ENCODE measurements at regions not wholly inside any gene's neighbourhood (a gene's known extent, or its start where the extent isn't known, plus 50 kb on each side); places are given as distances from the start of the nearest gene placed in this dataset.
A peak's percentile ranks its signal among the peaks of the same experiment; 100 is the strongest.

- Mint-ChIP-seq H3K36me3 (no peaks in the 10 kb centered on the region), H3K4me3 (no peak overlapping the region), H3K4me1 (peaks cover 0 to 3% (median 0%) of the 10 kb centered on the region in 4 donors), H3K27me3 (no peaks in the 10 kb centered on the region), H3K27ac (no peak overlapping the region), H3K9me3 (peaks cover 0 to 45% (median 19%) of the 10 kb centered on the region in 7 donors)
- no peak overlapping the region for H3K4me3 ChIP-seq (ENCODE audit: low read depth, low read length)
- no peaks in the 10 kb centered on the region for H3K27me3 ChIP-seq (ENCODE audit: control insufficient read depth, insufficient read depth, low read length)
- H3K9me3 ChIP-seq (ENCODE audit: control insufficient read depth in 2 of 2, low read length in 2 of 2): peaks cover 8 to 14% of the 10 kb centered on the region in 2 experiments
- DNase-seq: no peak
- H3K4me1 ChIP-seq (ENCODE audit: control insufficient read depth, insufficient read depth, low read length, poor library complexity, severe bottlenecking): no peaks in the 10 kb centered on the region
- H3K27ac ChIP-seq (ENCODE audit: insufficient read depth, low read length, poor library complexity, severe bottlenecking): no peak overlapping the region
- H3K36me3 ChIP-seq (ENCODE audit: control insufficient read depth, insufficient read depth, low read length): no peaks in the 10 kb centered on the region
- ATAC-seq (ENCODE audit: low read depth in 2 of 2): no peak
Measured at GRCh38 chr5:71825992-71826391, 106.9 kb downstream of the CARTPT start.

DNA sequence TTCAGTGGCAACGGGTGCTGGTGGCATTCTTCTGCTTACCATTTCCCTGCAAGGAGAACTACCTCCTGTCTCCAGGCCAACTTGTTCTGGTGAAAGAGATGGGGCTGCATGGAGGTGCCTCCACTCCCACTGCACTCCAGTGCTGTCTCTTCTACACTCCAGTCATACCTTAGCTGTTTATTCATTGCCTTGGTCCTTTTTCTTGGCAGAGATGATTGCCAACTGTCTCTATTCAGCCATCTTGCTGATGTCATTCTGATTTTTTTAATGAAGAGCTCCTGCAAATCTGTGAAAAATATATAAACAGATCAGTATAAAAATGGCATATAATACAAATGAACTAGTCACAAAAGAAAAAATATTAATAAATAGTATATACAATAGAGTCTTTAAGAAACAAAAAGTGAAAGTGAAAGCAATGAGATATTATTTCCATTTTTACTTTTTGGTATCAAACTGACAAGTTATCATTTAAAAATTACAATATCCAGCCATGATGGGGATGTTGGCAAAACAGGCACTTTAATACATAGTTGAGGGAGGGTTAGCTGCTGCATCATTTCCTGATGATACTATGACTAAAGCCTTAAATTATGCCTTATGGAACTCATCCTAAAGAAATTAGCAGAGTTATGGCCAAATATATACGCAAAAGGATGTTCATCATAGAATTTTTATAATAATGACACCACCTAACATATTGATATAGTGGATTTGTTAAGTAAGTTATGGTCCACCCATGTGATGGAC lies 109.4 kb downstream of the CARTPT start:
- no peaks in the 10 kb centered on the region for H3K27me3 Mint-ChIP-seq
- no peak overlapping the region for H3K4me3 Mint-ChIP-seq
- H3K36me3 Mint-ChIP-seq: no peaks in the 10 kb centered on the region
- Histone ChIP-seq H3K27me3 (ENCODE audit: control insufficient read depth, insufficient read depth, low read length) (no peaks in the 10 kb centered on the region), H3K36me3 (ENCODE audit: control insufficient read depth, insufficient read depth, low read length) (no peaks in the 10 kb centered on the region), H3K4me3 (ENCODE audit: low read depth, low read length) (no peak overlapping the region), H3K9me3 (ENCODE audit: control insufficient read depth in 2 of 2, low read length in 2 of 2) (peaks cover 8 to 14% of the 10 kb centered on the region in 2 experiments), H3K4me1 (ENCODE audit: control insufficient read depth, insufficient read depth, low read length, poor library complexity, severe bottlenecking) (no peaks in the 10 kb centered on the region), H3K27ac (ENCODE audit: insufficient read depth, low read length, poor library complexity, severe bottlenecking) (no peak overlapping the region)
- DNase-seq (peak in 1 of 3 donors; percentile 3), ATAC-seq (ENCODE audit: low read depth in 2 of 2) (no peak)
- no peak overlapping the region for H3K27ac Mint-ChIP-seq
- H3K9me3 Mint-ChIP-seq: peaks cover 0 to 29% (median 16%) of the 10 kb centered on the region in 7 donors
- peaks cover 0 to 3% (median 0%) of the 10 kb centered on the region in 4 donors for H3K4me1 Mint-ChIP-seq

DNA sequence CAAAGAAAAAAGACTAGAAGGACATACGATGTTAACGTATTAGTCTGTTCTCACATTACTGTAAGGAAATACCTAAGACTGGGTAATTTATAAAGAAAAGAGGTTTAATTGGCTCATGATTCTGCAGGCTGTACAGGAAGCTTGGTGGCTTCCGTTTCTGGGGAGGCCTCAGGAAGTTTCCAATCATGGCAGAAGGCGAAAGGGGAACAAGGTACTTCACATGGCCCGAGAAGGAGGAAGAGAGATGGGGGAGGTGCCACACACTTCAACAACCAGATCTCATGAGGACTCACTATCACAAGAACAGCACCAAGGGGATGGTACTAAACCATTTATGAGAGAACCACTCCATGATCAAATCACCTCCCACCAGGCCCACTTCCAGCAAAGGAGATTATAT lies 110.1 kb downstream of the CARTPT start:
- Histone ChIP-seq H3K27ac (ENCODE audit: insufficient read depth, low read length, poor library complexity, severe bottlenecking) (no peak overlapping the region), H3K9me3 (ENCODE audit: control insufficient read depth in 2 of 2, low read length in 2 of 2) (peaks cover 8 to 14% of the 10 kb centered on the region in 2 experiments), H3K4me3 (ENCODE audit: low read depth, low read length) (no peak overlapping the region), H3K4me1 (ENCODE audit: control insufficient read depth, insufficient read depth, low read length, poor library complexity, severe bottlenecking) (no peaks in the 10 kb centered on the region), H3K36me3 (ENCODE audit: control insufficient read depth, insufficient read depth, low read length) (no peaks in the 10 kb centered on the region), H3K27me3 (ENCODE audit: control insufficient read depth, insufficient read depth, low read length) (no peaks in the 10 kb centered on the region)
- Mint-ChIP-seq H3K4me3 (no peak overlapping the region), H3K4me1 (peaks cover 0 to 3% (median 0%) of the 10 kb centered on the region in 4 donors), H3K27ac (no peak overlapping the region), H3K9me3 (peaks cover 0 to 24% (median 13%) of the 10 kb centered on the region in 7 donors), H3K27me3 (no peaks in the 10 kb centered on the region), H3K36me3 (no peaks in the 10 kb centered on the region)
- ATAC-seq (ENCODE audit: low read depth in 2 of 2): no peak
- no peak for DNase-seq

DNA sequence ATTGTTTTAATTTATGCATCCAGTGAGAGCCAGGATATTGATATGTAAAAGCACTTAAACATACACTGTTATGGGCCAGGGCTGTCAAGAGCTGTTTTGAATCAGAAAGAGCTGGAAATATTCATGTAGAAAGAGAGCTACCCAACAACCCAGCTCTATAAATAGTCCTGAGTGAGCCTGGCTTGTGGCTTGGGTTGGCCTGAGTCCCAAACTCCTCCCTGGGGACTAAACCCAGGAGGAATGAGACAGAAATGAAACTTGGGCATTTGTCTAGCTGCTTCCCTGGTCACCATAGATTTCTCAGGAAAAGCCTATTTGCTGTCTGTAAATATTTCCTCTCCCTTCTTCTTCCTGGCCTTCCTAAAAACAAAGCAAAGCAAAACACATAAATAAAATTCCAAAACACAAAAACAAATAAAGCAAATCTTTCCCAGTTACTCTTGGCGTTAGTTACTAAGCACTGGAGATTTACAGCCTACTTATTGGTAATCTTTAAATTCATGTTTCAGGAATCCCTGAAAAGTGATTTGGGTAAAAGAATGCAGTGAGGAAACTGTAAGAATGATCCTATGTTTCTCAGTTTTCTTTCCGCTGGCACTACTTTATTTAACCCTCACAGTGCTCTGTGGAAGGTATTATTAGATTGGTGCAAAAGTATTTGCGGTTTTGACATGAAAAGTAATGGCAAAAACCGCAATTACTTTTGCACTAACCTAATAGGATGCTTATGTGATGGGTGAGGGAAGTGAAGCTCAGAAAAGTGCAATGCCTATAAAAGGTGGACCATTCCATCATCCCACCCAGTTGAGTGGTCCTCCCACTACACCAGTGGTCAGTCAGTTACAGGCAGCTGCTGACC lies 111.8 kb downstream of the CARTPT start:
- Histone ChIP-seq H3K36me3 (ENCODE audit: control insufficient read depth, insufficient read depth, low read length) (no peaks in the 10 kb centered on the region), H3K27me3 (ENCODE audit: control insufficient read depth, insufficient read depth, low read length) (no peaks in the 10 kb centered on the region), H3K27ac (ENCODE audit: insufficient read depth, low read length, poor library complexity, severe bottlenecking) (no peak overlapping the region), H3K4me3 (ENCODE audit: low read depth, low read length) (no peak overlapping the region), H3K9me3 (ENCODE audit: control insufficient read depth in 2 of 2, low read length in 2 of 2) (peaks cover 8 to 9% of the 10 kb centered on the region in 2 experiments), H3K4me1 (ENCODE audit: control insufficient read depth, insufficient read depth, low read length, poor library complexity, severe bottlenecking) (no peaks in the 10 kb centered on the region)
- Mint-ChIP-seq H3K9me3 (peaks cover 0 to 16% (median 9%) of the 10 kb centered on the region in 7 donors), H3K27me3 (no peaks in the 10 kb centered on the region), H3K4me3 (no peak overlapping the region), H3K27ac (no peak overlapping the region), H3K36me3 (no peaks in the 10 kb centered on the region), H3K4me1 (peaks cover 0 to 3% (median 0%) of the 10 kb centered on the region in 4 donors)
- DNase-seq (no peak), ATAC-seq (ENCODE audit: low read depth in 2 of 2) (no peak)

DNA sequence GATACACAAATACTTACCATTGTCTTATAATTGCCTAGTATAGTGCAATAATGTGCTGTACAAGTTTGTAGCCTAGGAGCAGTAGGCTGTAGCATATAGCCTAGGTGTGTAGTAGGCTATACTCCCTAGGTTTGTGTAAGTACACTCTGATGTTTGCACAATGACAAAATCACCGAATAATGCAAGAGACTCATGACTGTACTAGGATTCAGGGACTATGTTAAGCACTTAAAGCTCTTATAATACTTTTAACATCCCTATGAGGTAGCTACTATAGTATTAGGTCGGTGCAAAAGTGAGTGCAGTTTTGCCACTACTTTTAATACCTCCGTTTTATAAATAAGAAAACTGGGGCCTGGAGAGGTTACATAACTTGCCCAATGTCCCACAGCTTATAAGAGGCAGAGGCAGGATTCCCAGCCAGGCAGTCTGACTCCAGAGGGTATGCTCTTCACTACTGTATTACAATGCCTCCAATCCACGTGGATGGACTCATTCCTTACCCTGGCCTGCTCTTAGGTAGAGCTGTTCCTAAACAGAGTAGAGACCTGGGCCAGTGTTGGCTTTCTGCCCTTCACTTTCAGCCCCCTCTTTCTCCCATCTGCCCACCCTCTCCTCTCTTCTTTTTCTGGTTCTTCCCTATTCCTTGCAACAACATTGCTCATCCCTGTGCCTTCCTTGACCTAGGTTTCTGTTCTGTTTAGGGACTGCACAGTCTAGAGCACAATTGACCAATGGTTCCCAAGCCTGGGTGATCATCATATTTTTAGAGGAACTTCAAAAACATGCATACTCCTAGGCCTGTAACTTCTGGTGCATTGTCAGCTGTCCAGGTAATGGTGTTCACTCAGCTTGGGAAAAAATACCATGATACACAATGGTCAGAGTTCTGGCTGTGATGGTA lies 114.0 kb downstream of the CARTPT start:
- Histone ChIP-seq H3K27me3 (ENCODE audit: control insufficient read depth, insufficient read depth, low read length) (no peaks in the 10 kb centered on the region), H3K9me3 (ENCODE audit: control insufficient read depth in 2 of 2, low read length in 2 of 2) (no peaks in the 10 kb centered on the region), H3K27ac (ENCODE audit: insufficient read depth, low read length, poor library complexity, severe bottlenecking) (no peak overlapping the region), H3K36me3 (ENCODE audit: control insufficient read depth, insufficient read depth, low read length) (no peaks in the 10 kb centered on the region), H3K4me3 (ENCODE audit: low read depth, low read length) (no peak overlapping the region), H3K4me1 (ENCODE audit: control insufficient read depth, insufficient read depth, low read length, poor library complexity, severe bottlenecking) (no peaks in the 10 kb centered on the region)
- Mint-ChIP-seq H3K4me1 (peaks cover 0 to 3% (median 0%) of the 10 kb centered on the region in 4 donors), H3K9me3 (peaks cover 0 to 7% (median 3%) of the 10 kb centered on the region in 7 donors), H3K27me3 (no peaks in the 10 kb centered on the region), H3K4me3 (no peak overlapping the region), H3K36me3 (no peaks in the 10 kb centered on the region), H3K27ac (no peak overlapping the region)
- ATAC-seq (ENCODE audit: low read depth in 2 of 2): no peak
- DNase-seq: no peak

GRCh38 chr5:71834601-71835000 lies 115.5 kb downstream of the CARTPT start:
- Histone ChIP-seq H3K4me3 (ENCODE audit: low read depth, low read length) (no peak overlapping the region), H3K27me3 (ENCODE audit: control insufficient read depth, insufficient read depth, low read length) (no peaks in the 10 kb centered on the region), H3K9me3 (ENCODE audit: control insufficient read depth in 2 of 2, low read length in 2 of 2) (no peaks in the 10 kb centered on the region), H3K4me1 (ENCODE audit: control insufficient read depth, insufficient read depth, low read length, poor library complexity, severe bottlenecking) (no peaks in the 10 kb centered on the region), H3K27ac (ENCODE audit: insufficient read depth, low read length, poor library complexity, severe bottlenecking) (no peak overlapping the region), H3K36me3 (ENCODE audit: control insufficient read depth, insufficient read depth, low read length) (no peaks in the 10 kb centered on the region)
- Mint-ChIP-seq H3K27me3 (peaks cover 4% of the 10 kb centered on the region), H3K4me1 (no peaks in the 10 kb centered on the region), H3K27ac (no peak overlapping the region), H3K4me3 (no peak overlapping the region), H3K36me3 (no peaks in the 10 kb centered on the region), H3K9me3 (peaks cover 0 to 1% (median 0%) of the 10 kb centered on the region in 7 donors)
- DNase-seq (no peak), ATAC-seq (ENCODE audit: low read depth in 2 of 2) (no peak)

- H3K4me1 ChIP-seq (ENCODE audit: control insufficient read depth, insufficient read depth, low read length, poor library complexity, severe bottlenecking): no peaks in the 10 kb centered on the region
- ATAC-seq (ENCODE audit: low read depth in 2 of 2): no peak
- H3K27ac ChIP-seq (ENCODE audit: insufficient read depth, low read length, poor library complexity, severe bottlenecking): no peak overlapping the region
- Mint-ChIP-seq H3K27me3 (peaks cover 4% of the 10 kb centered on the region), H3K4me3 (no peak overlapping the region), H3K27ac (no peak overlapping the region), H3K36me3 (no peaks in the 10 kb centered on the region), H3K4me1 (no peaks in the 10 kb centered on the region), H3K9me3 (peaks cover 0 to 1% (median 0%) of the 10 kb centered on the region in 7 donors)
- DNase-seq: no peak
- H3K4me3 ChIP-seq (ENCODE audit: low read depth, low read length): no peak overlapping the region
- no peaks in the 10 kb centered on the region for H3K27me3 ChIP-seq (ENCODE audit: control insufficient read depth, insufficient read depth, low read length)
- no peaks in the 10 kb centered on the region for H3K36me3 ChIP-seq (ENCODE audit: control insufficient read depth, insufficient read depth, low read length)
- no peaks in the 10 kb centered on the region for H3K9me3 ChIP-seq (ENCODE audit: control insufficient read depth in 2 of 2, low read length in 2 of 2)
Measured at GRCh38 chr5:71836084-71836483, 117.0 kb downstream of the CARTPT start.

All from CD4-positive, CD25-positive, alpha-beta regulatory T cell (primary cell).